ENCODE measurements at regions not wholly inside any gene's neighbourhood (a gene's known extent, or its start where the extent isn't known, plus 50 kb on each side); places are given as distances from the start of the nearest gene placed in this dataset.

DNA sequence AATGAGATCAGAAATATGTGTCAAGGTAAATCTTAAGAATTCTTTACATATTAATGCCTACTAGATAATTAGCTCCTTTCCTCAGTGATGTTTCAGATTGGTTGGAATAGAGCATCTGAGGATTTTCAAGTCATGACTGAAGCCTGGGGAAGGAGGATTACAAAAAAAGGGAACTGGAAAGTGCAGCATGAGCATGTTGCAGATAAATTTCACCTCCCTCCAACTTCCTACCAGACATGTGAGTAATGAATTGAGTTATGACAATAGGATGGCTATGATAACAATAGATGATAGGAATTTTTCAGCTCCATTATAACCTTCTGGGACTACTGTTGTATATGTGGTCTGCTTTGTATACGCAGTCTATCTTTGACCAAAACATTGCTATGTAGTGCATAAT lies 104.2 kb upstream of the RAB18 start:
- TF ChIP-seq, protein P1, sequence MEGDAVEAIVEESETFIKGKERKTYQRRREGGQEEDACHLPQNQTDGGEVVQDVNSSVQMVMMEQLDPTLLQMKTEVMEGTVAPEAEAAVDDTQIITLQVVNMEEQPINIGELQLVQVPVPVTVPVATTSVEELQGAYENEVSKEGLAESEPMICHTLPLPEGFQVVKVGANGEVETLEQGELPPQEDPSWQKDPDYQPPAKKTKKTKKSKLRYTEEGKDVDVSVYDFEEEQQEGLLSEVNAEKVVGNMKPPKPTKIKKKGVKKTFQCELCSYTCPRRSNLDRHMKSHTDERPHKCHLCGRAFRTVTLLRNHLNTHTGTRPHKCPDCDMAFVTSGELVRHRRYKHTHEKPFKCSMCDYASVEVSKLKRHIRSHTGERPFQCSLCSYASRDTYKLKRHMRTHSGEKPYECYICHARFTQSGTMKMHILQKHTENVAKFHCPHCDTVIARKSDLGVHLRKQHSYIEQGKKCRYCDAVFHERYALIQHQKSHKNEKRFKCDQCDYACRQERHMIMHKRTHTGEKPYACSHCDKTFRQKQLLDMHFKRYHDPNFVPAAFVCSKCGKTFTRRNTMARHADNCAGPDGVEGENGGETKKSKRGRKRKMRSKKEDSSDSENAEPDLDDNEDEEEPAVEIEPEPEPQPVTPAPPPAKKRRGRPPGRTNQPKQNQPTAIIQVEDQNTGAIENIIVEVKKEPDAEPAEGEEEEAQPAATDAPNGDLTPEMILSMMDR (IDR thresholded peaks at IDR 0.05) = no peak
- no peak for TF ChIP-seq POLR2A (IDR thresholded peaks at IDR 0.05)

All from lower leg skin (tissue), 3 donors.